ENCODE measurements at regions not wholly inside any gene's neighbourhood (a gene's known extent, or its start where the extent isn't known, plus 50 kb on each side); places are given as distances from the start of the nearest gene placed in this dataset.
"Not testable (repeated sequence)": the region's sequence is repeated elsewhere in the genome, so short reads cannot be mapped to it uniquely, and the experiment has no call there.

- no peak for DNase-seq
Observed at GRCh38 chr2:185667452-185667851, 71.2 kb upstream of the FSIP2 start.

GRCh38 chr2:185668710-185669109, 69.9 kb upstream of the FSIP2 start:
- no peak for DNase-seq

GRCh38 chr2:185674232-185674631, 64.4 kb upstream of the FSIP2 start:
- no peak for DNase-seq

- DNase-seq, result no peak
Observed at GRCh38 chr2:185676316-185676715, 62.3 kb upstream of the FSIP2 start.

GRCh38 chr2:185687001-185687400, 51.6 kb upstream of the FSIP2 start:
- not testable (repeated sequence) for DNase-seq

- DNase-seq, result no peak
Observed at GRCh38 chr2:185687967-185688366, 50.6 kb upstream of the FSIP2 start.
